AG20443 (cell line): ENCODE measurements at regions not wholly inside any gene's neighbourhood (a gene's known extent, or its start where the extent isn't known, plus 50 kb on each side); places are given as distances from the start of the nearest gene placed in this dataset.
"Not testable (repeated sequence)": the region's sequence is repeated elsewhere in the genome, so short reads cannot be mapped to it uniquely, and the experiment has no call there.

Source experiments
- DNase-seq: peaks from one replicate; pipeline ENCODE4 v3.0.0; 2012; ENCODE audit warnings: low spot score, mixed read lengths

- DNase-seq: not testable (repeated sequence)
Measured at GRCh38 chr16:33583702-33584101, 124.3 kb downstream of the TP53TG3F start.

- not testable (repeated sequence) for DNase-seq
Measured at GRCh38 chr16:33588589-33588988, 129.2 kb downstream of the TP53TG3F start.

- not testable (repeated sequence) for DNase-seq
Measured at GRCh38 chr16:33593344-33593743, 133.9 kb downstream of the TP53TG3F start.

GRCh38 chr16:33595074-33595473 lies 135.7 kb downstream of the TP53TG3F start:
- DNase-seq: not testable (repeated sequence)

GRCh38 chr16:33601029-33601428 lies 141.6 kb downstream of the TP53TG3F start:
- not testable (repeated sequence) for DNase-seq

GRCh38 chr16:33623535-33624077 lies 164.2 kb downstream of the TP53TG3F start:
- not testable (repeated sequence) for DNase-seq

- not testable (repeated sequence) for DNase-seq
Measured at GRCh38 chr16:33628895-33629294, 169.5 kb downstream of the TP53TG3F start.

GRCh38 chr16:33631713-33632112 lies 172.3 kb downstream of the TP53TG3F start:
- not testable (repeated sequence) for DNase-seq

- not testable (repeated sequence) for DNase-seq
Measured at GRCh38 chr16:33634057-33634456, 174.6 kb downstream of the TP53TG3F start.

- not testable (repeated sequence) for DNase-seq
Measured at GRCh38 chr16:33636760-33637159, 177.3 kb downstream of the TP53TG3F start.

- DNase-seq: not testable (repeated sequence)
Measured at GRCh38 chr16:33643270-33643669, 183.9 kb downstream of the TP53TG3F start.

- DNase-seq: not testable (repeated sequence)
Measured at GRCh38 chr16:33643698-33644381, 184.4 kb downstream of the TP53TG3F start.

GRCh38 chr16:33646386-33646785 lies 187.0 kb downstream of the TP53TG3F start:
- DNase-seq: not testable (repeated sequence)

GRCh38 chr16:33655756-33656155 lies 196.3 kb downstream of the TP53TG3F start:
- DNase-seq: not testable (repeated sequence)

GRCh38 chr16:33656394-33656793 lies 197.0 kb downstream of the TP53TG3F start:
- not testable (repeated sequence) for DNase-seq

GRCh38 chr16:33657717-33658116 lies 198.3 kb downstream of the TP53TG3F start:
- not testable (repeated sequence) for DNase-seq

- DNase-seq: not testable (repeated sequence)
Measured at GRCh38 chr16:33680791-33681190, 221.4 kb downstream of the TP53TG3F start.

- not testable (repeated sequence) for DNase-seq
Measured at GRCh38 chr16:33700320-33700719, 240.9 kb downstream of the TP53TG3F start.

GRCh38 chr16:33706845-33707590 lies 247.6 kb downstream of the TP53TG3F start:
- DNase-seq: not testable (repeated sequence)

GRCh38 chr16:33707591-33707934 lies 248.2 kb downstream of the TP53TG3F start:
- DNase-seq: not testable (repeated sequence)

GRCh38 chr16:33709856-33710695 lies 250.7 kb downstream of the TP53TG3F start:
- not testable (repeated sequence) for DNase-seq

- DNase-seq: not testable (repeated sequence)
Measured at GRCh38 chr16:33710696-33711087, 251.3 kb downstream of the TP53TG3F start.
